IMR-90 (cell line): ENCODE measurements at regions not wholly inside any gene's neighbourhood (a gene's known extent, or its start where the extent isn't known, plus 50 kb on each side); places are given as distances from the start of the nearest gene placed in this dataset.

Experiments
- ATAC-seq: fragments of 200-7000 bp; cut with Tn5 transposase; 2 replicates; pipeline ENCODE4 v1.9.1; 2020; ENCODE audit warnings: low read depth, mild to moderate bottlenecking, moderate library complexity
- BruUV-seq: library from RNA; stranded (reverse); fragments of 400-500 nt; replicated peaks from 2 replicates; lab custom pipeline; 2021; lab: Mats Ljungman, UMichigan
- CTCF ChIA-PET: fragments of 300-600 bp; formaldehyde crosslinking; extraction: SDS; loops from one replicate; lab custom pipeline; 2021; ENCODE audit warnings: antibody characterized with exemption; lab: Yijun Ruan, JAX
- POLR2A ChIA-PET: fragments of 300-600 bp; sonication (Branson Sonifier 250); formaldehyde crosslinking; loops from one replicate; lab custom pipeline; 2022; ENCODE audit warnings: antibody characterized with exemption; ENCODE audit not compliant: unreplicated experiment; lab: Charles Lee
- DNase-seq: peaks from one replicate; pipeline ENCODE4 v3.0.0; 2013
- H2AFZ ChIP-seq: replicated peaks from 2 replicates; pipeline ENCODE3; 2013; ENCODE audit warnings: low read length, mild to moderate bottlenecking; ENCODE audit not compliant: poor library complexity
- H2AK5ac ChIP-seq: 2 replicates; pipeline ENCODE4 v1.6.1; 2013; ENCODE audit warnings: low read depth, low read length, inconsistent platforms
- H2AK9ac ChIP-seq: replicated peaks from 2 replicates; pipeline ENCODE3; 2013; ENCODE audit warnings: mild to moderate bottlenecking, low read depth, low read length, moderate library complexity; ENCODE audit not compliant: poor library complexity
- H2BK120ac ChIP-seq: 2 replicates; pipeline ENCODE4 v1.6.1; 2013; ENCODE audit warnings: low read depth, low read length, inconsistent platforms
- H2BK15ac ChIP-seq: 3 replicates; pipeline ENCODE4 v1.6.1; 2013; ENCODE audit warnings: low read depth, low read length, inconsistent platforms
- H2BK20ac ChIP-seq: 2 replicates; pipeline ENCODE4 v1.6.1; 2013; ENCODE audit warnings: low read depth, mild to moderate bottlenecking, inconsistent platforms, low read length, moderate library complexity
- H2BK5ac ChIP-seq: 2 replicates; pipeline ENCODE4 v1.6.1; 2013; ENCODE audit warnings: mild to moderate bottlenecking, low read depth, low read length, inconsistent platforms; ENCODE audit not compliant: poor library complexity, severe bottlenecking
- H3K14ac ChIP-seq: replicated peaks from 2 replicates; pipeline ENCODE4 v1.6.1; 2013; ENCODE audit warnings: low read depth, low read length, inconsistent platforms
- H3K18ac ChIP-seq: 2 replicates; pipeline ENCODE4 v1.6.1; 2013; ENCODE audit warnings: low read depth, low read length, control low read depth
- H3K23ac ChIP-seq: 2 replicates; pipeline ENCODE4 v1.6.1; 2013; ENCODE audit warnings: low read depth, low read length, inconsistent platforms
- H3K27ac ChIP-seq: 2 replicates; pipeline ENCODE4 v1.5.1; 2013; ENCODE audit warnings: mild to moderate bottlenecking, control low read depth, low read length; ENCODE audit not compliant: insufficient read depth
- H3K27me3 ChIP-seq: 2 replicates; pipeline ENCODE4 v1.6.1; 2013; ENCODE audit warnings: low read length; ENCODE audit not compliant: control insufficient read depth, insufficient read depth
- H3K36me3 ChIP-seq: 2 replicates; pipeline ENCODE4 v1.6.1; 2013; ENCODE audit warnings: low read length, mixed read lengths; ENCODE audit not compliant: control insufficient read depth, insufficient read depth
- H3K4ac ChIP-seq: 2 replicates; pipeline ENCODE4 v1.6.1; 2013; ENCODE audit warnings: low read depth, low read length, inconsistent platforms
- H3K4me1 ChIP-seq: 2 replicates; pipeline ENCODE4 v1.6.1; 2013; ENCODE audit warnings: low read length, mixed read lengths; ENCODE audit not compliant: control insufficient read depth, insufficient read depth
- H3K4me2 ChIP-seq: 2 replicates; pipeline ENCODE4 v1.6.1; 2013; ENCODE audit warnings: low read depth, mild to moderate bottlenecking, control low read depth, low read length, moderate library complexity
- H3K4me3 ChIP-seq: 2 replicates; pipeline ENCODE4 v1.5.1; 2013; ENCODE audit warnings: low read depth, mild to moderate bottlenecking, control low read depth, low read length, moderate library complexity; ENCODE audit not compliant: insufficient read depth
- H3K56ac ChIP-seq: 2 replicates; pipeline ENCODE4 v1.6.1; 2013; ENCODE audit warnings: low read length, inconsistent platforms; ENCODE audit not compliant: insufficient read depth; ENCODE audit errors: extremely low read depth
- H3K79me1 ChIP-seq, 2 experiments: 2 replicates each; pipeline ENCODE4 v1.6.1; 2013; ENCODE audit warnings: low read length in 2 of 2, inconsistent platforms in 1 of 2, low read depth in 1 of 2
- H3K9ac ChIP-seq: 2 replicates; pipeline ENCODE4 v1.6.1; 2013; ENCODE audit warnings: low read depth, low read length, control low read depth
- H3K9me1 ChIP-seq: 2 replicates; pipeline ENCODE4 v1.6.1; 2013; ENCODE audit warnings: low read length, inconsistent platforms; ENCODE audit not compliant: insufficient read depth
- H3K9me3 ChIP-seq: 2 replicates; pipeline ENCODE4 v1.6.1; 2013; ENCODE audit warnings: low read length; ENCODE audit not compliant: control insufficient read depth, insufficient read depth
- H4K20me1 ChIP-seq: 2 replicates; pipeline ENCODE4 v1.6.1; 2013; ENCODE audit warnings: low read length, inconsistent platforms; ENCODE audit not compliant: insufficient read depth
- H4K5ac ChIP-seq: 2 replicates; pipeline ENCODE4 v1.6.1; 2013; ENCODE audit warnings: mild to moderate bottlenecking, low read depth, low read length, control low read depth
- H4K8ac ChIP-seq, 2 experiments: 2 replicates each; pipeline ENCODE4 v1.6.1; 2013; ENCODE audit warnings: low read depth in 2 of 2, low read length in 2 of 2, control low read depth in 1 of 2, inconsistent platforms in 1 of 2
- H4K91ac ChIP-seq: 2 replicates; pipeline ENCODE4 v1.6.1; 2013; ENCODE audit warnings: low read depth, low read length, inconsistent platforms; ENCODE audit not compliant: insufficient read depth
- BHLHE40 ChIP-seq: fragments of 150-350 bp; IDR thresholded peaks from 2 replicates; pipeline ENCODE4 v1.6.1; 2016; ENCODE audit warnings: mild to moderate bottlenecking, low read depth, low read length
- CEBPB ChIP-seq: IDR thresholded peaks from 2 replicates; pipeline ENCODE4 v1.6.1; 2012; ENCODE audit warnings: low read depth, low read length, improper control_type of control experiment
- CHD1 ChIP-seq: IDR thresholded peaks from 2 replicates; pipeline ENCODE4 v1.6.1; 2012; ENCODE audit warnings: low read depth, low read length, improper control_type of control experiment
- CTCF ChIP-seq: conservative IDR thresholded peaks from 2 replicates; pipeline ENCODE4 v1.5.1; 2012; ENCODE audit warnings: mild to moderate bottlenecking, low read depth, low read length, improper control_type of control experiment
- ELK1 ChIP-seq: fragments of 150-350 bp; IDR thresholded peaks from 2 replicates; pipeline ENCODE4 v1.6.1; 2016; ENCODE audit warnings: low read depth, mild to moderate bottlenecking, low read length, moderate library complexity, borderline replicate concordance
- FOS ChIP-seq: fragments of 150-350 bp; IDR thresholded peaks from 2 replicates; pipeline ENCODE4 v1.6.1; 2016; ENCODE audit warnings: low read depth, low read length
- MAFK ChIP-seq: IDR thresholded peaks from 2 replicates; pipeline ENCODE4 v1.6.1; 2012; ENCODE audit warnings: low read depth, low read length, improper control_type of control experiment
- MAZ ChIP-seq: IDR thresholded peaks from 2 replicates; pipeline ENCODE4 v1.6.1; 2012; ENCODE audit warnings: low read depth, mild to moderate bottlenecking, low read length, improper control_type of control experiment, moderate library complexity, borderline replicate concordance
- MXI1 ChIP-seq: IDR thresholded peaks from 2 replicates; pipeline ENCODE4 v1.6.1; 2012; ENCODE audit warnings: low read depth, mild to moderate bottlenecking, low read length, moderate library complexity, borderline replicate concordance
- NFE2L2 ChIP-seq: fragments of 150-350 bp; IDR thresholded peaks from 2 replicates; pipeline ENCODE4 v1.6.1; 2016; ENCODE audit warnings: low read depth, mild to moderate bottlenecking, low read length
- RAD21 ChIP-seq: IDR thresholded peaks from 2 replicates; pipeline ENCODE4 v1.6.1; 2012; ENCODE audit warnings: low read length, improper control_type of control experiment
- RCOR1 ChIP-seq: IDR thresholded peaks from 2 replicates; pipeline ENCODE4 v1.6.1; 2012; ENCODE audit warnings: mild to moderate bottlenecking, low read length, improper control_type of control experiment; ENCODE audit not compliant: insufficient replicate concordance
- RFX5 ChIP-seq: IDR thresholded peaks from 2 replicates; pipeline ENCODE4 v1.8.0; 2012; ENCODE audit warnings: low read depth, mild to moderate bottlenecking, low read length, moderate library complexity
- SMC3 ChIP-seq: fragments of 150-350 bp; IDR thresholded peaks from 2 replicates; pipeline ENCODE4 v1.6.1; 2016; ENCODE audit warnings: low read depth, mild to moderate bottlenecking, antibody characterized with exemption, low read length, moderate library complexity
- USF2 ChIP-seq: fragments of 150-350 bp; IDR thresholded peaks from 2 replicates; pipeline ENCODE4 v1.6.1; 2017; ENCODE audit warnings: mild to moderate bottlenecking, antibody characterized with exemption, low read length, low read depth
- WGBS, 2 experiments: methylation state at CpG; one replicate each; pipeline versions ENCODE4 v1.1.5 to v1.1.7; 2013; ENCODE audit warnings: missing lambda C conversion rate in 2 of 2; ENCODE audit not compliant: insufficient read length in 1 of 2; ENCODE audit errors: extremely low coverage in 2 of 2; 5-methylcytosine and 5-hydroxymethylcytosine counted together
- dilution Hi-C: fragments of 300-500 bp; cut with HindIII; formaldehyde crosslinking; loops from one replicate; pipeline ENCODE4 v1.14.3; 2018; ENCODE audit warnings: low sequenced_read_pairs; ENCODE audit not compliant: unreplicated experiment
- in situ Hi-C: fragments of 300-500 bp; cut with MboI; formaldehyde crosslinking; loops from 3 replicates; pipeline ENCODE4 v1.14.3; 2019; ENCODE audit warnings: low sequenced_read_pairs, inconsistent platforms, mixed read lengths
- intact Hi-C: fragments of 100-400 bp; cut with micrococcal nuclease; formaldehyde crosslinking; loops from 2 replicates; pipeline ENCODE4 v1.10.0; 2022

- H4K20me1 ChIP-seq: no peaks in the 10 kb centered on the region
- peak overlapping the region; percentile 94 for H3K18ac ChIP-seq
- H2BK5ac ChIP-seq: peak overlapping the region; percentile 92
- peak overlapping the region; percentile 79 for H3K4ac ChIP-seq
- H2AK9ac ChIP-seq: no peak overlapping the region
- WGBS, 2 experiments: 17% methylated on average over 7 of the region's 10 CpGs; no CpG with 5 or more reads in 1 of the 2 experiments
- H2AFZ ChIP-seq: peak overlapping the region; percentile 75
- DNase-seq (peak; percentile 97), ATAC-seq (peak; percentile 85)
- dilution Hi-C loops: no loop called here
- intact Hi-C loops: loop anchor here (1.0 to 10.0 kb wide), 2 partner anchors 54 to 450 kb away; no protein-coding TSS in a partner anchor
- no peak overlapping the region for H3K56ac ChIP-seq
- no peaks in the 10 kb centered on the region for H3K9me3 ChIP-seq
- H4K91ac ChIP-seq: peak overlapping the region; percentile 85
- H3K9me1 ChIP-seq: peaks cover 5% of the 10 kb centered on the region; the same call in 1 of the 2 replicates
- H3K4me1 ChIP-seq: no peaks in the 10 kb centered on the region
- no TSS peak for BruUV-seq
- peak overlapping the region; percentile 53; the same call in 1 of the 2 replicates for H2BK20ac ChIP-seq
- H4K8ac ChIP-seq: peak overlapping the region in 1 of 2 experiments; percentile 83; a peak in 2 of 4 replicates
- H2BK15ac ChIP-seq: peak overlapping the region; percentile 77; the same call in 2 of the 3 replicates
- peak overlapping the region; percentile 16; the same call in 1 of the 2 replicates for H2AK5ac ChIP-seq
- peak overlapping the region; percentile 44; the same call in 1 of the 2 replicates for H3K4me3 ChIP-seq
- 0 out of 2 replicates have a peak, but pooled peaks cover 3% of the 10 kb centered on the region for H3K27me3 ChIP-seq
- H3K9ac ChIP-seq: peak overlapping the region; percentile 61
- H3K23ac ChIP-seq: peak overlapping the region; percentile 20
- H3K79me1 ChIP-seq: no peaks in the 10 kb centered on the region
- peak overlapping the region; percentile 53; the same call in 1 of the 2 replicates for H3K14ac ChIP-seq
- peak overlapping the region; percentile 83; the same call in 1 of the 2 replicates for H2BK120ac ChIP-seq
- in situ Hi-C loops: no loop called here
- H4K5ac ChIP-seq: peak overlapping the region; percentile 89
- H3K27ac ChIP-seq: peak overlapping the region; percentile 92
- peak overlapping the region; percentile 82 for H3K4me2 ChIP-seq
- CTCF ChIA-PET: no interaction called here
- no peaks in the 10 kb centered on the region for H3K36me3 ChIP-seq
- POLR2A ChIA-PET: interaction anchor here (0.6 kb wide), 1 partner anchor 1123 kb away, joined by 3 read pairs; no protein-coding TSS in a partner anchor
- TF ChIP-seq ELK1: no peak
- TF ChIP-seq FOS: peak; percentile 71
- no peak for TF ChIP-seq MAZ
- no peak for TF ChIP-seq RCOR1
- no peak; the same call in 1 of the 2 replicates for TF ChIP-seq RAD21
- TF ChIP-seq MXI1: no peak
- no peak for TF ChIP-seq RFX5
- TF ChIP-seq MAFK: 0 out of 2 replicates have a peak, but pooled peaks have one; percentile 20
- peak; percentile 98 for TF ChIP-seq CEBPB
- peak; percentile 60 for TF ChIP-seq USF2
- TF ChIP-seq CTCF: no peak
- TF ChIP-seq NFE2L2: no peak
- TF ChIP-seq SMC3: no peak
- TF ChIP-seq BHLHE40: peak; percentile 96
- TF ChIP-seq CHD1: no peak; the same call in 1 of the 2 replicates
These were observed 58.4 kb upstream of the NUP50 start for GRCh38 chr22:45105281-45105702.
